ENCODE measurements at regions not wholly inside any gene's neighbourhood (a gene's known extent, or its start where the extent isn't known, plus 50 kb on each side); places are given as distances from the start of the nearest gene placed in this dataset.

DNA sequence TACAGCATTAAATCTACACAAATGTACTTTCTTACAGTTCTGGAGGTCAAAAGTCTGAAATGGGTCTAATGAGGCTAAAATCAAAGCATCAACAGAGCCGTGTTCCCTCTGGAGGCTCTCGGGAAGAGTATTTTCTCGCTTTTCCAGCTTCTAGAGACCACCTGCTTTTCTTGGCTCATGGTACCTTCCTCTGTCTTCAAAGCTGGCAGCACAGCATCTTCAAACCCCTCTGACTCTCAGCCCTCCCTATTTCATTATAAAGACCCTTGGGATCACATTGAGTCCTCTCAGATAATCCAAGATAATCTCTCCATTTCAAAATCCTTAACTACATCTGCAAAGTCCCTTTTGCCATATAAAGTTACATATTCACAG is 117.8 kb upstream of the NCK2 start:
- TF ChIP-seq POLR2A (IDR thresholded peaks at IDR 0.05; ENCODE audit: extremely low read depth, insufficient read length): no peak
- TF ChIP-seq, protein P1, sequence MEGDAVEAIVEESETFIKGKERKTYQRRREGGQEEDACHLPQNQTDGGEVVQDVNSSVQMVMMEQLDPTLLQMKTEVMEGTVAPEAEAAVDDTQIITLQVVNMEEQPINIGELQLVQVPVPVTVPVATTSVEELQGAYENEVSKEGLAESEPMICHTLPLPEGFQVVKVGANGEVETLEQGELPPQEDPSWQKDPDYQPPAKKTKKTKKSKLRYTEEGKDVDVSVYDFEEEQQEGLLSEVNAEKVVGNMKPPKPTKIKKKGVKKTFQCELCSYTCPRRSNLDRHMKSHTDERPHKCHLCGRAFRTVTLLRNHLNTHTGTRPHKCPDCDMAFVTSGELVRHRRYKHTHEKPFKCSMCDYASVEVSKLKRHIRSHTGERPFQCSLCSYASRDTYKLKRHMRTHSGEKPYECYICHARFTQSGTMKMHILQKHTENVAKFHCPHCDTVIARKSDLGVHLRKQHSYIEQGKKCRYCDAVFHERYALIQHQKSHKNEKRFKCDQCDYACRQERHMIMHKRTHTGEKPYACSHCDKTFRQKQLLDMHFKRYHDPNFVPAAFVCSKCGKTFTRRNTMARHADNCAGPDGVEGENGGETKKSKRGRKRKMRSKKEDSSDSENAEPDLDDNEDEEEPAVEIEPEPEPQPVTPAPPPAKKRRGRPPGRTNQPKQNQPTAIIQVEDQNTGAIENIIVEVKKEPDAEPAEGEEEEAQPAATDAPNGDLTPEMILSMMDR (IDR thresholded peaks at IDR 0.05; ENCODE audit: low read depth, low read length): no peak
- TF ChIP-seq, protein P2, sequence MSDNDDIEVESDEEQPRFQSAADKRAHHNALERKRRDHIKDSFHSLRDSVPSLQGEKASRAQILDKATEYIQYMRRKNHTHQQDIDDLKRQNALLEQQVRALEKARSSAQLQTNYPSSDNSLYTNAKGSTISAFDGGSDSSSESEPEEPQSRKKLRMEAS (IDR thresholded peaks at IDR 0.05; ENCODE audit: low read depth, low read length): no peak

Data from NB4 (cell line).